Thoracic aorta (tissue), 2 donors: ENCODE measurements at regions not wholly inside any gene's neighbourhood (a gene's known extent, or its start where the extent isn't known, plus 50 kb on each side); places are given as distances from the start of the nearest gene placed in this dataset.

Experiments used
- ATAC-seq: fragments of 150-250 bp; one replicate; pipeline ENCODE4 v1.8.0; 2017; ENCODE audit warnings: low read depth; ENCODE audit not compliant: insufficient number of reproducible peaks, low FRiP score
- DNase-seq: peaks from one replicate; pipeline ENCODE4 v3.0.0-alpha.2; 2020; ENCODE audit warnings: low spot score
- H3K27ac ChIP-seq, 2 donors: fragments of 200-600 bp; sonication (generic); 1 replicate in 1 of 2; 2 replicates in 1 of 2; pipeline ENCODE4 v1.5.1; 2016; ENCODE audit warnings: mild to moderate bottlenecking in 2 of 2, moderate library complexity in 2 of 2
- H3K27me3 ChIP-seq: fragments of 200-600 bp; sonication (generic); replicated peaks from 2 replicates; pipeline ENCODE4 v1.6.0; 2016; ENCODE audit warnings: mild to moderate bottlenecking; ENCODE audit not compliant: insufficient read depth
- H3K36me3 ChIP-seq: fragments of 200-600 bp; sonication (generic); one replicate; pipeline ENCODE4 v1.5.1; 2016
- H3K4me1 ChIP-seq, 2 donors: fragments of 200-600 bp; sonication (generic); 1 replicate in 1 of 2; 2 replicates in 1 of 2; pipeline versions ENCODE4 v1.5.1 to v1.6.0; 2016; ENCODE audit warnings: low read depth in 2 of 2, mild to moderate bottlenecking in 1 of 2; ENCODE audit not compliant: control insufficient read depth in 1 of 2
- H3K4me3 ChIP-seq: fragments of 200-600 bp; sonication (generic); 2 replicates; pipeline ENCODE4 v1.5.1; 2016; ENCODE audit warnings: mild to moderate bottlenecking
- H3K9me3 ChIP-seq: fragments of 200-600 bp; sonication (generic); 2 replicates; pipeline ENCODE4 v1.5.1; 2016
- CTCF ChIP-seq: fragments of 200-600 bp; sonication (generic); IDR thresholded peaks from one replicate; pipeline ENCODE4 v1.5.1; 2019; ENCODE audit warnings: antibody characterized with exemption

GRCh38 chr1:60287536-60287935, 214.0 kb upstream of the C1orf87 start:
- DNase-seq, result no peak
- no peak for TF ChIP-seq CTCF
- Histone ChIP-seq H3K36me3 (no peaks in the 10 kb centered on the region), H3K4me1 (peaks cover 3 to 13% of the 10 kb centered on the region in 2 donors), H3K4me3 (no peak overlapping the region), H3K27ac (no peak overlapping the region), H3K27me3 (no peaks in the 10 kb centered on the region), H3K9me3 (no peaks in the 10 kb centered on the region)
- no peak for ATAC-seq

- Histone ChIP-seq H3K27me3 (no peaks in the 10 kb centered on the region), H3K4me1 (peaks cover 18 to 38% of the 10 kb centered on the region in 2 donors), H3K27ac (no peak overlapping the region), H3K36me3 (no peaks in the 10 kb centered on the region), H3K4me3 (no peak overlapping the region), H3K9me3 (no peaks in the 10 kb centered on the region)
- no peak for ATAC-seq
- DNase-seq, result no peak
- no peak for TF ChIP-seq CTCF
These were observed 210.1 kb upstream of the C1orf87 start for GRCh38 chr1:60283690-60284089.

- DNase-seq (peak; percentile 36), ATAC-seq (peak; percentile 82)
- Histone ChIP-seq H3K27me3 (no peaks in the 10 kb centered on the region), H3K36me3 (no peaks in the 10 kb centered on the region), H3K9me3 (no peaks in the 10 kb centered on the region), H3K27ac (no peak overlapping the region), H3K4me1 (peaks cover 18 to 38% of the 10 kb centered on the region in 2 donors), H3K4me3 (peak overlapping the region; percentile 10)
- peak; percentile 96 for TF ChIP-seq CTCF
These were observed 207.9 kb upstream of the C1orf87 start for GRCh38 chr1:60281360-60281932.

- no peaks in the 10 kb centered on the region for H3K9me3 ChIP-seq
- no peaks in the 10 kb centered on the region for H3K27me3 ChIP-seq
- H3K4me1 ChIP-seq, result peaks cover 18 to 38% of the 10 kb centered on the region in 2 donors
- H3K27ac ChIP-seq, result no peak overlapping the region
- DNase-seq (no peak), ATAC-seq (no peak)
- H3K36me3 ChIP-seq, result no peaks in the 10 kb centered on the region
- H3K4me3 ChIP-seq, result peak overlapping the region; percentile 10
- no peak for TF ChIP-seq CTCF
These were observed 207.2 kb upstream of the C1orf87 start for GRCh38 chr1:60280819-60281218.

- Histone ChIP-seq H3K4me1 (peaks cover 18 to 38% of the 10 kb centered on the region in 2 donors), H3K27ac (no peak overlapping the region), H3K27me3 (no peaks in the 10 kb centered on the region), H3K4me3 (no peak overlapping the region), H3K36me3 (no peaks in the 10 kb centered on the region), H3K9me3 (no peaks in the 10 kb centered on the region)
- no peak for TF ChIP-seq CTCF
- ATAC-seq (no peak), DNase-seq (no peak)
These were observed 206.7 kb upstream of the C1orf87 start for GRCh38 chr1:60280256-60280655.
